ENCODE measurements at regions not wholly inside any gene's neighbourhood (a gene's known extent, or its start where the extent isn't known, plus 50 kb on each side); places are given as distances from the start of the nearest gene placed in this dataset.

- no peaks in the 10 kb centered on the region for H3K27me3 ChIP-seq (replicated peaks in 1 of 2; ENCODE audit: control insufficient read depth in 2 of 2, insufficient read depth in 2 of 2, low read length in 1 of 2)
- no peaks in the 10 kb centered on the region for H4K20me1 ChIP-seq (ENCODE audit: control insufficient read depth, insufficient read depth)
- H3K4me1 ChIP-seq (ENCODE audit: control insufficient read depth, insufficient read depth, low read length) = no peaks in the 10 kb centered on the region
- H3K9ac ChIP-seq (ENCODE audit: control insufficient read depth, insufficient read depth, low read length) = no peak overlapping the region
- no peak for DNase-seq (ENCODE audit: low read depth, low spot score)
- H3K9me3 ChIP-seq (replicated peaks; ENCODE audit: control insufficient read depth, insufficient read depth, low read length) = no peaks in the 10 kb centered on the region
- H3K27ac ChIP-seq (ENCODE audit: control insufficient read depth, insufficient read depth) = no peak overlapping the region
- no peaks in the 10 kb centered on the region for H3K79me2 ChIP-seq (ENCODE audit: control insufficient read depth, insufficient read depth, low read length)
- H3K4me2 ChIP-seq (ENCODE audit: control insufficient read depth, insufficient read depth) = no peak overlapping the region
- no peaks in the 10 kb centered on the region for H3K36me3 ChIP-seq (ENCODE audit: control insufficient read depth in 2 of 2, insufficient read depth in 2 of 2, low read length in 1 of 2)
- no TSS peak for BruUV-seq (replicated peaks)
- intact Hi-C loops (cut with micrococcal nuclease; ENCODE audit: unreplicated experiment) (no loop called here), in situ Hi-C loops (cut with MboI) (no loop called here)
- ATAC-seq = no peak
- H3K4me3 ChIP-seq = no peak overlapping the region
- CTCF ChIA-PET = no interaction called here
- RAD21 ChIA-PET (ENCODE audit: unreplicated experiment) = no interaction called here
- no peak for FAIRE-seq
- no peak overlapping the region for H2AFZ ChIP-seq (ENCODE audit: control insufficient read depth, low read depth, low read length)
- POLR2A ChIA-PET = no interaction called here
- 0% methylated on average over 1 of the region's 1 CpG for WGBS (ENCODE audit: insufficient coverage, insufficient replicate concordance, low lambda C conversion rate, missing lambda C conversion rate)
- SMC1A ChIA-PET (ENCODE audit: uncharacterized antibody, unreplicated experiment) = no interaction called here
- TF ChIP-seq CREM (IDR thresholded peaks at IDR 0.05; ENCODE audit: low read depth) = no peak
- TF ChIP-seq LARP7 (IDR thresholded peaks at IDR 0.05) = no peak
- TF ChIP-seq ZNF384 (IDR thresholded peaks at IDR 0.05; ENCODE audit: borderline replicate concordance, low read depth, low read length) = no peak
- TF ChIP-seq PBX3 (IDR thresholded peaks at IDR 0.05; ENCODE audit: insufficient replicate concordance, low read depth, low read length) = no peak
- TF ChIP-seq HCFC1 (IDR thresholded peaks at IDR 0.05; ENCODE audit: low read length) = no peak
- no peak for TF ChIP-seq STAT3 (IDR thresholded peaks at IDR 0.05; ENCODE audit: low read depth, low read length)
- TF ChIP-seq RFX5 (IDR thresholded peaks at IDR 0.05; ENCODE audit: low read depth, low read length) = no peak
- no peak for TF ChIP-seq NFYA (IDR thresholded peaks at IDR 0.05; ENCODE audit: borderline replicate concordance, low read depth, low read length)
These were observed 55.9 kb upstream of the THRB start for GRCh38 chr3:24550588-24550987.

GRCh38 chr3:24551626-24552025 lies 57.0 kb upstream of the THRB start:
- ATAC-seq (no peak), DNase-seq (ENCODE audit: low read depth, low spot score) (no peak), FAIRE-seq (no peak)
- Histone ChIP-seq H3K4me3 (no peak overlapping the region), H3K4me2 (ENCODE audit: control insufficient read depth, insufficient read depth) (no peak overlapping the region), H2AFZ (ENCODE audit: control insufficient read depth, low read depth, low read length) (no peak overlapping the region), H3K9me3 (replicated peaks; ENCODE audit: control insufficient read depth, insufficient read depth, low read length) (no peaks in the 10 kb centered on the region), H3K36me3 (ENCODE audit: control insufficient read depth in 2 of 2, insufficient read depth in 2 of 2, low read length in 1 of 2) (no peaks in the 10 kb centered on the region), H3K27ac (ENCODE audit: control insufficient read depth, insufficient read depth) (no peak overlapping the region), H4K20me1 (ENCODE audit: control insufficient read depth, insufficient read depth) (no peaks in the 10 kb centered on the region), H3K4me1 (ENCODE audit: control insufficient read depth, insufficient read depth, low read length) (no peaks in the 10 kb centered on the region), H3K27me3 (replicated peaks in 1 of 2; ENCODE audit: control insufficient read depth in 2 of 2, insufficient read depth in 2 of 2, low read length in 1 of 2) (no peaks in the 10 kb centered on the region), H3K79me2 (ENCODE audit: control insufficient read depth, insufficient read depth, low read length) (no peaks in the 10 kb centered on the region), H3K9ac (ENCODE audit: control insufficient read depth, insufficient read depth, low read length) (no peak overlapping the region)
- ChIA-PET RAD21 (ENCODE audit: unreplicated experiment) (no interaction called here), POLR2A (no interaction called here), SMC1A (ENCODE audit: uncharacterized antibody, unreplicated experiment) (no interaction called here), CTCF (no interaction called here)
- intact Hi-C loops (cut with micrococcal nuclease; ENCODE audit: unreplicated experiment) = no loop called here
- in situ Hi-C loops (cut with MboI) = no loop called here
- 22% methylated on average over 2 of the region's 2 CpGs for WGBS (ENCODE audit: insufficient coverage, insufficient replicate concordance, low lambda C conversion rate, missing lambda C conversion rate)
- no TSS peak for BruUV-seq (replicated peaks)
- no peak for TF ChIP-seq ZSCAN29 (IDR thresholded peaks at IDR 0.05)
- no peak for TF ChIP-seq ASH2L (IDR thresholded peaks at IDR 0.05; ENCODE audit: borderline replicate concordance, low read depth)
- TF ChIP-seq RB1 (IDR thresholded peaks at IDR 0.05; ENCODE audit: borderline replicate concordance) = no peak
- TF ChIP-seq CHD2 (IDR thresholded peaks at IDR 0.05; ENCODE audit: borderline replicate concordance, low read depth, low read length) = no peak
- TF ChIP-seq PAX5 (IDR thresholded peaks at IDR 0.05; ENCODE audit: borderline replicate concordance, low read depth, low read length) = no peak
- no peak for TF ChIP-seq CTCF (IDR thresholded peaks at IDR 0.05 in 2 of 3, conservative IDR thresholded peaks at IDR 0.05 in 1 of 3; ENCODE audit: control insufficient read depth in 2 of 3, extremely low read depth in 1 of 3, insufficient read depth in 1 of 3, low read depth in 3 of 3, low read length in 3 of 3)
- no peak for TF ChIP-seq PKNOX1 (IDR thresholded peaks at IDR 0.05)
- TF ChIP-seq CHD1 (IDR thresholded peaks at IDR 0.05; ENCODE audit: low read depth, low read length) = no peak
- no peak for TF ChIP-seq ZNF384 (IDR thresholded peaks at IDR 0.05; ENCODE audit: borderline replicate concordance, low read depth, low read length)
- TF ChIP-seq MEF2B (IDR thresholded peaks at IDR 0.05; ENCODE audit: partially characterized antibody, poor library complexity, severe bottlenecking) = no peak

All from GM12878 (cell line).